Calu3 (cell line): ENCODE measurements at regions not wholly inside any gene's neighbourhood (a gene's known extent, or its start where the extent isn't known, plus 50 kb on each side); places are given as distances from the start of the nearest gene placed in this dataset.

ENCODE experiments used
- BruUV-seq: library from RNA; stranded (reverse); fragments of 400-500 nt; replicated peaks from 2 replicates; lab custom pipeline; 2021; lab: Mats Ljungman, UMichigan
- CTCF ChIA-PET: fragments of 300-600 bp; sonication (Branson Sonifier 250); formaldehyde crosslinking; loops from one replicate; lab custom pipeline; 2022; ENCODE audit warnings: antibody characterized with exemption; lab: Charles Lee
- DNase-seq: peaks from one replicate; pipeline ENCODE4 v3.0.0; 2022
- H3K27ac Mint-ChIP-seq: one replicate; pipeline ENCODE4 v1.8.0; 2022; ENCODE audit warnings: mixed read lengths; ENCODE audit not compliant: unreplicated experiment
- H3K27me3 Mint-ChIP-seq: one replicate; pipeline ENCODE4 v1.8.0; 2022; ENCODE audit warnings: mixed read lengths; ENCODE audit not compliant: unreplicated experiment
- H3K36me3 Mint-ChIP-seq: one replicate; pipeline ENCODE4 v1.8.0; 2022; ENCODE audit warnings: mild to moderate bottlenecking, moderate library complexity, mixed read lengths; ENCODE audit not compliant: insufficient read depth, unreplicated experiment
- H3K4me1 Mint-ChIP-seq: one replicate; pipeline ENCODE4 v1.8.0; 2022; ENCODE audit warnings: mild to moderate bottlenecking, low read depth, mixed read lengths; ENCODE audit not compliant: unreplicated experiment
- H3K4me3 Mint-ChIP-seq: one replicate; pipeline ENCODE4 v1.8.0; 2022; ENCODE audit warnings: mild to moderate bottlenecking, low read depth, moderate library complexity, mixed read lengths; ENCODE audit not compliant: unreplicated experiment
- H3K9me3 Mint-ChIP-seq: one replicate; pipeline ENCODE4 v1.8.0; 2022; ENCODE audit warnings: low read depth, mixed read lengths; ENCODE audit not compliant: unreplicated experiment
- CTCF ChIP-seq: fragments of 200-600 bp; IDR thresholded peaks from one replicate; pipeline ENCODE4 v1.8.0; 2022; ENCODE audit warnings: antibody characterized with exemption; ENCODE audit not compliant: unreplicated experiment
- intact Hi-C: fragments of 100-400 bp; cut with micrococcal nuclease; formaldehyde crosslinking; loops from one replicate; pipeline ENCODE4 v1.10.0; 2022; ENCODE audit not compliant: unreplicated experiment

- H3K36me3 Mint-ChIP-seq: no peaks in the 10 kb centered on the region
- H3K9me3 Mint-ChIP-seq: peaks cover 2% of the 10 kb centered on the region
- CTCF ChIA-PET: interaction anchor here (0.9 kb wide), 1 partner anchor 114 kb away, joined by 3 read pairs; no protein-coding TSS in a partner anchor
- no peaks in the 10 kb centered on the region for H3K27me3 Mint-ChIP-seq
- no peak overlapping the region for H3K27ac Mint-ChIP-seq
- H3K4me1 Mint-ChIP-seq: no peaks in the 10 kb centered on the region
- BruUV-seq: no TSS peak
- intact Hi-C loops: no loop called here
- no peak for TF ChIP-seq CTCF
- H3K4me3 Mint-ChIP-seq: no peak overlapping the region
- DNase-seq: no peak
These were observed 206.0 kb upstream of the SUCLG2 start for GRCh38 chr3:67860429-67860828.

- Mint-ChIP-seq H3K27me3 (no peaks in the 10 kb centered on the region), H3K4me1 (no peaks in the 10 kb centered on the region), H3K9me3 (peaks cover 2% of the 10 kb centered on the region), H3K4me3 (no peak overlapping the region), H3K36me3 (no peaks in the 10 kb centered on the region), H3K27ac (no peak overlapping the region)
- BruUV-seq: no TSS peak
- TF ChIP-seq CTCF: no peak
- DNase-seq: no peak
- CTCF ChIA-PET: no interaction called here
- intact Hi-C loops: no loop called here
These were observed 204.1 kb upstream of the SUCLG2 start for GRCh38 chr3:67858492-67858891.

- H3K27me3 Mint-ChIP-seq: no peaks in the 10 kb centered on the region
- no peak for TF ChIP-seq CTCF
- no peaks in the 10 kb centered on the region for H3K4me1 Mint-ChIP-seq
- no peaks in the 10 kb centered on the region for H3K36me3 Mint-ChIP-seq
- no peak for DNase-seq
- CTCF ChIA-PET: no interaction called here
- no peak overlapping the region for H3K27ac Mint-ChIP-seq
- no peak overlapping the region for H3K4me3 Mint-ChIP-seq
- peaks cover 2% of the 10 kb centered on the region for H3K9me3 Mint-ChIP-seq
- no TSS peak for BruUV-seq
- intact Hi-C loops: no loop called here
These were observed 202.3 kb upstream of the SUCLG2 start for GRCh38 chr3:67856718-67857117.

- peaks cover 2% of the 10 kb centered on the region for H3K9me3 Mint-ChIP-seq
- BruUV-seq: no TSS peak
- intact Hi-C loops: no loop called here
- H3K4me1 Mint-ChIP-seq: no peaks in the 10 kb centered on the region
- no peak for DNase-seq
- no peak overlapping the region for H3K27ac Mint-ChIP-seq
- TF ChIP-seq CTCF: no peak
- no peaks in the 10 kb centered on the region for H3K36me3 Mint-ChIP-seq
- H3K4me3 Mint-ChIP-seq: no peak overlapping the region
- CTCF ChIA-PET: no interaction called here
- H3K27me3 Mint-ChIP-seq: no peaks in the 10 kb centered on the region
These were observed 200.3 kb upstream of the SUCLG2 start for GRCh38 chr3:67854663-67855062.

GRCh38 chr3:67853520-67853919, 199.1 kb upstream of the SUCLG2 start:
- no TSS peak for BruUV-seq
- Mint-ChIP-seq H3K4me3 (no peak overlapping the region), H3K36me3 (no peaks in the 10 kb centered on the region), H3K4me1 (no peaks in the 10 kb centered on the region), H3K27ac (no peak overlapping the region), H3K27me3 (no peaks in the 10 kb centered on the region), H3K9me3 (peaks cover 2% of the 10 kb centered on the region)
- CTCF ChIA-PET: no interaction called here
- TF ChIP-seq CTCF: no peak
- intact Hi-C loops: no loop called here
- no peak for DNase-seq
